ENCODE measurements at regions not wholly inside any gene's neighbourhood (a gene's known extent, or its start where the extent isn't known, plus 50 kb on each side); places are given as distances from the start of the nearest gene placed in this dataset.

DNA sequence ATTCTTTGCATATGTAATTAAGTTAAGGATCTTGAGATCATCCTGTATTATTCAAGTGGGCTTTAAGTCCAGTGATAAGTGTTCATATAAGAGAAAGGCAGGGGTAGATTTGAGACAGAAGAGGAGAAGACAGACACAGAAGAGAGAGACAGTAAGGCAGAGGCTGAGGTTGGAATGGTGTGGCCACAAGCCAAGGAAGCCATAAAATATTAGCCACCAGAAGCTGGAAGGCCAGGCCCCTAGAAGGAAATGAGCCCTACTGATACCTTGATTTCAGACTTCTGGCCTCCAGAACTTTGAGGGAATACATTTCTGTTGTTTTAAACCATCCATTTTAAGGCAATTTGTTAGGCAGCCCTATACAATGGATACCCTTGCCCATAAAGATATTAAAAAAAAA, 66.9 kb upstream of the DLX2 start:
- DNase-seq (ENCODE audit: low read depth): no peak
- TF ChIP-seq, protein P1, sequence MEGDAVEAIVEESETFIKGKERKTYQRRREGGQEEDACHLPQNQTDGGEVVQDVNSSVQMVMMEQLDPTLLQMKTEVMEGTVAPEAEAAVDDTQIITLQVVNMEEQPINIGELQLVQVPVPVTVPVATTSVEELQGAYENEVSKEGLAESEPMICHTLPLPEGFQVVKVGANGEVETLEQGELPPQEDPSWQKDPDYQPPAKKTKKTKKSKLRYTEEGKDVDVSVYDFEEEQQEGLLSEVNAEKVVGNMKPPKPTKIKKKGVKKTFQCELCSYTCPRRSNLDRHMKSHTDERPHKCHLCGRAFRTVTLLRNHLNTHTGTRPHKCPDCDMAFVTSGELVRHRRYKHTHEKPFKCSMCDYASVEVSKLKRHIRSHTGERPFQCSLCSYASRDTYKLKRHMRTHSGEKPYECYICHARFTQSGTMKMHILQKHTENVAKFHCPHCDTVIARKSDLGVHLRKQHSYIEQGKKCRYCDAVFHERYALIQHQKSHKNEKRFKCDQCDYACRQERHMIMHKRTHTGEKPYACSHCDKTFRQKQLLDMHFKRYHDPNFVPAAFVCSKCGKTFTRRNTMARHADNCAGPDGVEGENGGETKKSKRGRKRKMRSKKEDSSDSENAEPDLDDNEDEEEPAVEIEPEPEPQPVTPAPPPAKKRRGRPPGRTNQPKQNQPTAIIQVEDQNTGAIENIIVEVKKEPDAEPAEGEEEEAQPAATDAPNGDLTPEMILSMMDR (IDR thresholded peaks at IDR 0.05; ENCODE audit: control insufficient read depth, extremely low read depth, insufficient read depth): no peak

DNA sequence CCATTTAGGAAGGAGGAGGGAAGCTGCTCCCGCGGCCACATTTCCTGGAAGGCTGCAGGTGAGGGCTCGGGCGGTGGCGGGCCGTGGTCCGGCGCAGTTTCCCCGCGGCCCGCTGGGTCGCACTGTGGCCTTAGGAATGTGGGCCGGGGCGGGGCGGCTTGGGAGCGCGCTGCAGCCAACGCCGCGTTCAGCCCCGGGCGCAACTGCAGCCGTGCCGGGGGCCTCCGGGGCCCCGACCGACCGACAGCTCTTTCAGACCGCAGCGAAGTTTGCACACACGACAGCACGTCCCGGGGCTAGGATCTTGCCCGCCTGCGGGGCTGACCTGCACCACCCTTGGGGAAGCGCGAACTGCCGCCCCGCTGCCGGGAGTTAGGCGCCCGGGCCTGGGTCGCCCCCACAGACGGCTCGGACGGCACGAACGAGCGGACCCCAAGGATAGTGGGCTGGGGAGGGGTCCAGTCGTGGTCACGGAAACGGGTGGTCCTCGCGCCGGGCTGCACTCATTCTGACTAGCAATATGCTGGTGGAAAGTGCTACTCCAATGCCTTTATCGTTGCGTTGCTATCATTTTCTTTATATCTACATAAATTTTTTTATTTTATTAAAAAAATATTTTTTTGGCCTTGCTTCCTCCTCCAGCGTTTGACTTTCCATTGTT, 69.9 kb upstream of the DLX2 start:
- TF ChIP-seq, protein P1 (IDR thresholded peaks at IDR 0.05; ENCODE audit: control insufficient read depth, extremely low read depth, insufficient read depth): peak; percentile 96
- DNase-seq (ENCODE audit: low read depth): peak; percentile 40

More for the DNA sequence above, 66.9 kb upstream of the DLX2 start:
- H3K4me3 ChIP-seq (ENCODE audit: low read depth, low read length): no peak overlapping the region

DNA sequence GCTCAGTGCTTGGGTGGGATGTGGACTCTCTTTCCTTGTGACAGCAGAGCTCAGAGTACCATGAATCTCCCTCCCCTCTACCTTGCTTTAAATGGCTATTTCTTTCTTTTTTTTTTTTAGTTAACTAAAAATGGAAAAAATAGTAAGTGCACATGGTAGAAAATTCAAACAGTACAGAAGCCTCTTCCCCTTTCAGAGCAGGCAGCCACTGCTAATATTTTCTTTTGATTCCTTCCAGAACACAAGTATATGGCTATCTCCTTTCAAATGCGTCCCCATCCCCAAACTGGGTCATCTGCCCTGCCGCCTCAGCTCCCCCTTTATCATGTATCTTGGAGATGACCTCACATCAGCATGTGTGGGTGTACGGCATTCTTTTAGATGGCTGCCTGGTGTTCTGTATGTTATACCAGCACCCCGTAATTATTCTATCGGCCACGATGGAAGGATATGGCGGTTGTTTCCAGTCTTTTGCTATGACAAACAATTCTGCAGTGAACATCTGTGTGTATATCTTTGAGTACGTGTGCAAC, 70.5 kb upstream of the DLX2 start:
- H3K4me3 ChIP-seq (ENCODE audit: low read depth, low read length): no peak overlapping the region
- no peak for DNase-seq (ENCODE audit: low read depth)
- TF ChIP-seq, protein P1 (IDR thresholded peaks at IDR 0.05; ENCODE audit: control insufficient read depth, extremely low read depth, insufficient read depth): no peak

More for the DNA sequence above, 69.9 kb upstream of the DLX2 start:
- peak overlapping the region; percentile 43 for H3K4me3 ChIP-seq (ENCODE audit: low read depth, low read length)

DNA sequence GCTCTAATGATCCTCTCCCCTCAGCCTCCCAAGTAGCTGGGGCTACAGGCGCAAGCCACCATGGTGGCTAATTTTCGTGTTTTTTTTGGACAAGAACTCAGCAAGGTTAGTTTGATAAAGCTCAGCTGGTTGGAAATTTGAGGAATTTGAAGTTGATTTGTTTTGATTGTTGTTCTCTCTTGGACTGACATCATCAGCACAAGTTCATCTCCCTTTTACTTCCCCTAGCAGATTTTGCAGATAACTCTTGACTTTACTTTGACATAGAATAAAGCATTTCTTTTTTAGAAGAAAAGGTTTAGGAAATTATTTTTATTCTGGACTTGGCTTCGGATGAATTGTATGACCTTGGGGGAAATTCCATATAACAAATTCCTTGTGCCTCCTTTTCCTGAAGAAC, 74.9 kb upstream of the DLX2 start:
- no peak for DNase-seq (ENCODE audit: low read depth)
- TF ChIP-seq, protein P1 (IDR thresholded peaks at IDR 0.05; ENCODE audit: control insufficient read depth, extremely low read depth, insufficient read depth): no peak
- H3K4me3 ChIP-seq (ENCODE audit: low read depth, low read length): no peak overlapping the region

DNA sequence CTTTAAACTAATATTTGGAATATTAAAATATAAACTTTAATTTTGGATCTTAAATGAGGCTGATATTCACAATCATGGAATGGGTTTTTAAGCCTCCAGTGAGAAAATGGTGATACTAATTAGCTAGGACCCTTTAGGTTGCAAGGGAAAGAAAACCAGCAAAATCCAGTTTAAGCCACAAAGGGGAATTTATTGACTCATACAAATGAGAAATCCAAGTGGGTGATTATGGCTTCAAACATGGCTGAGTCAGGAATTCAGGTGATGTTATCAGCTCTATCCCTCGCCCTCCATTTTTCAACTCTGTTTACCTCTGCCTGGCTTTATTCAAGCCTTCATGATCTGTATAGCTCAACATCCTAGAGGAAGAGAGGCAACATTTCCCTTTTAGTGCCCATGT, 75.3 kb upstream of the DLX2 start:
- DNase-seq (ENCODE audit: low read depth): no peak

DNA sequence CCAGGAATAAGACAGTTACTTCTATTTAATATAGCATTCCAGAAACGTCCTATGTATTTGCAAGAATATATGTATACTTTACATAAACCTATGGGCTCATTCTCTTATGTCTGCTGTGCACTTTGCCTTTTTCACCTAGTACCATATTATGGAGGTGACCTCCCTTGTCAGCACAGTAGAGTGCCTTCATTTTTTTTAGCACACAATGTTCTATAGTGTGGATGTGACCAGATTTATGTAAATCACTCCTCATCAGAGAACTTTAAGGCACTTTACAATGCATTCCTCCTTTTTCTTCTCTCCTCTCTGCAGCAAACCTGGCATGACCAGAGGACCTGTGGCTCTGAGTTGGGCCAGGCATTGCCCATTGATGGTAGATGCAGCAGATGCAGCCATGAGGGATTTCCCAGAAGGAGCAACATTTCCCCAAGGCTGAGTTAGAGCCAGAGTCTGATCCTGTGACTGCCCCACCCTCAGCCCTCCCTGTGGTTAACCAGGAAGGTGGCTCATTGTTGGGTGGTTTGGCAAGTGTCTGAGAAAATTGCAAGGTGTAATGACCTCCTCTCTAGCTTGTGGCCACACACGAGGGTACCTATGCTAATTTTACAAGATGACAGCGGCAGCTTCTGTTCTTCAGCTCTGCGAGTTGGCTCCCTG, 76.5 kb upstream of the DLX2 start:
- DNase-seq (ENCODE audit: low read depth): no peak
- TF ChIP-seq, protein P1 (IDR thresholded peaks at IDR 0.05; ENCODE audit: control insufficient read depth, extremely low read depth, insufficient read depth): no peak
- no peak overlapping the region for H3K4me3 ChIP-seq (ENCODE audit: low read depth, low read length)

More for the DNA sequence above, 75.3 kb upstream of the DLX2 start:
- TF ChIP-seq, protein P1 (IDR thresholded peaks at IDR 0.05; ENCODE audit: control insufficient read depth, extremely low read depth, insufficient read depth): no peak
- no peak overlapping the region for H3K4me3 ChIP-seq (ENCODE audit: low read depth, low read length)
